DND-41 (cell line): ENCODE measurements at regions not wholly inside any gene's neighbourhood (a gene's known extent, or its start where the extent isn't known, plus 50 kb on each side); places are given as distances from the start of the nearest gene placed in this dataset.

Source experiments
- ATAC-seq: fragments of 200-7000 bp; cut with Tn5 transposase; 3 replicates; pipeline ENCODE4 v1.9.1; 2021; ENCODE audit warnings: low read depth; ENCODE audit not compliant: insufficient read depth
- DNase-seq: peaks from one replicate; pipeline ENCODE4 v3.0.0-alpha.2; 2020
- H2AFZ ChIP-seq: 2 replicates; pipeline ENCODE4 v1.6.0; 2012; ENCODE audit warnings: low read depth, low read length
- H3K27ac ChIP-seq: 2 replicates; pipeline ENCODE4 v1.5.1; 2012; ENCODE audit warnings: low read length, inconsistent platforms
- H3K27me3 ChIP-seq: fragments of 200-600 bp; sonication (generic); 2 replicates; pipeline ENCODE4 v1.6.0; 2012; ENCODE audit warnings: low read length, mild to moderate bottlenecking, inconsistent platforms; ENCODE audit not compliant: insufficient read depth, poor library complexity
- H3K36me3 ChIP-seq: 2 replicates; pipeline ENCODE4 v1.5.1; 2012; ENCODE audit warnings: low read length, inconsistent platforms; ENCODE audit not compliant: insufficient read depth
- H3K4me1 ChIP-seq: 2 replicates; pipeline ENCODE4 v1.5.1; 2012; ENCODE audit warnings: mild to moderate bottlenecking, low read length; ENCODE audit not compliant: insufficient read depth
- H3K4me2 ChIP-seq: 2 replicates; pipeline ENCODE4 v1.6.0; 2012; ENCODE audit warnings: mild to moderate bottlenecking, moderate library complexity, low read length, inconsistent platforms; ENCODE audit not compliant: insufficient read depth
- H3K4me3 ChIP-seq, 2 experiments: fragments of 200-600 bp in 1 of 2; shearing (Covaris generic) in 1 of 2; 2 replicates each; pipeline ENCODE4 v1.5.1; 2012 to 2016; ENCODE audit warnings: inconsistent platforms in 2 of 2, low read length in 2 of 2, mild to moderate bottlenecking in 2 of 2, low read depth in 1 of 2, moderate library complexity in 1 of 2
- H3K79me2 ChIP-seq: 2 replicates; pipeline ENCODE4 v1.6.0; 2012; ENCODE audit warnings: low read length, inconsistent platforms; ENCODE audit not compliant: insufficient read depth
- H3K9ac ChIP-seq: 2 replicates; pipeline ENCODE4 v1.6.0; 2012; ENCODE audit warnings: low read depth, mild to moderate bottlenecking, inconsistent platforms, low read length, moderate library complexity
- H3K9me3 ChIP-seq: 2 replicates; pipeline ENCODE4 v1.5.1; 2012; ENCODE audit warnings: low read length, moderate library complexity, mild to moderate bottlenecking, inconsistent platforms; ENCODE audit not compliant: insufficient read depth, severe bottlenecking
- H4K20me1 ChIP-seq: 2 replicates; pipeline ENCODE4 v1.6.0; 2012; ENCODE audit warnings: low read length; ENCODE audit not compliant: insufficient read depth
- CTCF ChIP-seq: IDR thresholded peaks from 2 replicates; pipeline ENCODE4 v1.5.1; 2012; ENCODE audit warnings: borderline replicate concordance, low read length, moderate library complexity, mild to moderate bottlenecking; ENCODE audit not compliant: poor library complexity, severe bottlenecking; ENCODE audit errors: extremely low read depth
- EZH2 ChIP-seq: IDR thresholded peaks from 3 replicates; pipeline ENCODE4 v1.6.1; 2012; ENCODE audit warnings: borderline replicate concordance, low read depth, mild to moderate bottlenecking, moderate library complexity, low read length, inconsistent platforms; ENCODE audit not compliant: severe bottlenecking

- ATAC-seq (no peak), DNase-seq (no peak)
- Histone ChIP-seq H2AFZ (no peak overlapping the region), H3K27ac (no peak overlapping the region), H3K4me3 (no peak overlapping the region), H4K20me1 (no peaks in the 10 kb centered on the region), H3K27me3 (no peaks in the 10 kb centered on the region), H3K79me2 (no peaks in the 10 kb centered on the region), H3K9ac (no peak overlapping the region), H3K9me3 (no peaks in the 10 kb centered on the region), H3K4me1 (no peaks in the 10 kb centered on the region), H3K36me3 (no peaks in the 10 kb centered on the region), H3K4me2 (no peak overlapping the region)
- TF ChIP-seq EZH2 (no peak), CTCF (no peak)
These were observed 176.8 kb downstream of the KCNS3 start for GRCh38 chr2:18055290-18055689.

GRCh38 chr2:18050001-18050400, 171.5 kb downstream of the KCNS3 start:
- Histone ChIP-seq H3K4me2 (no peak overlapping the region), H2AFZ (no peak overlapping the region), H3K9me3 (no peaks in the 10 kb centered on the region), H3K36me3 (no peaks in the 10 kb centered on the region), H3K27me3 (no peaks in the 10 kb centered on the region), H3K4me3 (no peak overlapping the region), H3K79me2 (no peaks in the 10 kb centered on the region), H3K4me1 (no peaks in the 10 kb centered on the region), H3K9ac (no peak overlapping the region), H4K20me1 (no peaks in the 10 kb centered on the region), H3K27ac (no peak overlapping the region)
- TF ChIP-seq CTCF (no peak), EZH2 (no peak)
- no peak for DNase-seq
- no peak for ATAC-seq

DNA sequence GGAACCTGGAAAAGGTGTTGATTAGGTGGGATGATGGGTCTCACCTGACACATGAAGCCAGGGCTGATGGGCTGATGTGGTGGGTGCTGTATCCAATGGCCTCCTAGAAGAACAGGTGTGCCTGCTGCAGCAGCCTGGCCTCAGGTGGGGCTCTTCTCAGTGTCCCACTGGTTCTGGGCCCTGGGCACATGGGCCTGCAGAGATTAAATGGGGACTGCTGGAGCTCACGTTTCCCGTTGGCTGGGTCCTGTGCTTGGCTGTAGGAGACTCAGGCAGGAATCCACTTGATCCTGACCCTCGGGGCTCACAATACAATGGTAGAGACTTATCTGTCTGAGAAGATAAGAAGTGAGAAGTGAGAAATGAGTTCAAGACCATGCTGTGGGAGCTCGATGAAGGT, 170.9 kb downstream of the KCNS3 start:
- H3K9ac ChIP-seq: no peak overlapping the region
- H3K4me2 ChIP-seq: no peak overlapping the region
- ATAC-seq: no peak
- no peaks in the 10 kb centered on the region for H3K4me1 ChIP-seq
- H3K79me2 ChIP-seq: no peaks in the 10 kb centered on the region
- H3K4me3 ChIP-seq: no peak overlapping the region
- H3K9me3 ChIP-seq: no peaks in the 10 kb centered on the region
- H2AFZ ChIP-seq: no peak overlapping the region
- H3K27me3 ChIP-seq: no peaks in the 10 kb centered on the region
- H3K36me3 ChIP-seq: no peaks in the 10 kb centered on the region
- H3K27ac ChIP-seq: no peak overlapping the region
- no peak for TF ChIP-seq CTCF
- TF ChIP-seq EZH2: no peak
- H4K20me1 ChIP-seq: no peaks in the 10 kb centered on the region
- DNase-seq: no peak

DNA sequence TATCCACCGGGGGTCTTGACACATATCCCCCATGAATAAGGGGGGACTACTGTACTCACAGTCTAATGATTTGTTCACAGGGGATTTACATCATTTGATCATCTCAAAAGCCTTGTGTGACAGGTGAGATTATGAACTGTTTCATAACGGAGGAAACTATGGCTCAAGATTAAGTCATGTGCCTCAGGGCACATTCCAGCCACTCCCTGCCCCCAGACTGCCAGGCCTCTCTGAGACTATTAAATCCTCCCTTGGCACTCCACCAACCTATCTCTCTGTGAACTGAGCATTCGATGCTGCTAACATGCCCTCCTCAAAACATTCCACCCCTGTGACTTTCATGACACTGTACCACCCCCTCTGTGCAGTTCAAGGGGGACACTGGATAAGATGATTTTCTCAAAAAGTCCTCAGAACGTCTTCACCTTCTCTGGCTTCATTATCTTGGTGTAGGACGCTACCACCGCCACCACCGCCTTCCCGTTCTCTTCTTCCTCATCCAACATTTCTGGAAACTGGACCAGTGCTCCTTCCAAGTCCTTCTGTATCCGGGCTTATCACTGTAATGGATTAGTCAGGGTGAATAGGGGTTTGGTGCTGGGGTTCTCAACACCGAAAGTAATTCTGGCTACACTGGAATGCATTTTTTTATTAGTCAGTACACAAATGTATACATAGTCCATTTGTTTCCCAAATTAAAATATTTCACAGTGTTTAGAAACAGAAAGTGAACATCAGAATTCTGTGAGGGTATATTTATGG, 169.6 kb downstream of the KCNS3 start:
- H4K20me1 ChIP-seq: no peaks in the 10 kb centered on the region
- no peak overlapping the region for H3K4me3 ChIP-seq
- ATAC-seq (no peak), DNase-seq (no peak)
- H3K9me3 ChIP-seq: no peaks in the 10 kb centered on the region
- H3K9ac ChIP-seq: no peak overlapping the region
- no peak overlapping the region for H3K27ac ChIP-seq
- TF ChIP-seq EZH2: no peak
- no peak for TF ChIP-seq CTCF
- H2AFZ ChIP-seq: no peak overlapping the region
- no peaks in the 10 kb centered on the region for H3K27me3 ChIP-seq
- no peak overlapping the region for H3K4me2 ChIP-seq
- no peaks in the 10 kb centered on the region for H3K36me3 ChIP-seq
- H3K79me2 ChIP-seq: no peaks in the 10 kb centered on the region
- H3K4me1 ChIP-seq: no peaks in the 10 kb centered on the region
